ENCODE measurements at regions not wholly inside any gene's neighbourhood (a gene's known extent, or its start where the extent isn't known, plus 50 kb on each side); places are given as distances from the start of the nearest gene placed in this dataset.

DNA sequence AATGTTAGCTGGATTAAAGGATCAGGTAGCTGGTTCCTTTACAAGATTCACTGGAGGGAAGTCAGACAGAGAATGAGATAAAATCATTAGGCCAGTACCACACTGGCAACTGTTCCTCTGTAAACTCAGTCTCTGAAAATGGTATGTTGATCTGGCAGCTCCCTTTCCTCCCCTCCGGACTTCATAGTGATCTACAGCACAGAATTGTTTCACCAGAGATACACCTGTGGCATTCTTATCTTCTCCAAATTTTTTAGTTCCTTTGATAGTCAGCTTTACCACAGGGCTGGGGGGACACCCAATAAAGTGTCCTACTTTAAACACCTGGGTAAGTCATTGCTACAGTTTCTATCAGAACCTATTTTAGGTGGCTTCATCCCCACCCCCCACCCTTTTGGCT, 304.3 kb upstream of the KCNH8 start:
- Mint-ChIP-seq H3K27me3 (ENCODE audit: low read depth in 2 of 2) (peaks cover 0 to 3% of the 10 kb centered on the region in 2 donors), H3K9me3 (no peaks in the 10 kb centered on the region), H3K36me3 (no peaks in the 10 kb centered on the region), H3K27ac (no peak overlapping the region), H3K4me3 (no peak overlapping the region), H3K4me1 (peaks cover 0 to 5% of the 10 kb centered on the region in 2 donors)
- no peak for DNase-seq
- Histone ChIP-seq H3K4me1 (ENCODE audit: control insufficient read depth, insufficient read depth, low read length) (no peaks in the 10 kb centered on the region), H3K9me3 (ENCODE audit: control insufficient read depth, insufficient read depth, low read length) (no peaks in the 10 kb centered on the region), H3K27me3 (ENCODE audit: control insufficient read depth, insufficient read depth, low read length) (no peaks in the 10 kb centered on the region), H3K27ac (ENCODE audit: low read length) (no peak overlapping the region), H3K4me3 (ENCODE audit: low read length) (no peak overlapping the region), H3K36me3 (ENCODE audit: control insufficient read depth, insufficient read depth, low read length) (no peaks in the 10 kb centered on the region)
- WGBS (ENCODE audit: insufficient coverage) = 37% methylated on average over 1 of the region's 1 CpG
- ATAC-seq = no peak
- TF ChIP-seq, protein P1, sequence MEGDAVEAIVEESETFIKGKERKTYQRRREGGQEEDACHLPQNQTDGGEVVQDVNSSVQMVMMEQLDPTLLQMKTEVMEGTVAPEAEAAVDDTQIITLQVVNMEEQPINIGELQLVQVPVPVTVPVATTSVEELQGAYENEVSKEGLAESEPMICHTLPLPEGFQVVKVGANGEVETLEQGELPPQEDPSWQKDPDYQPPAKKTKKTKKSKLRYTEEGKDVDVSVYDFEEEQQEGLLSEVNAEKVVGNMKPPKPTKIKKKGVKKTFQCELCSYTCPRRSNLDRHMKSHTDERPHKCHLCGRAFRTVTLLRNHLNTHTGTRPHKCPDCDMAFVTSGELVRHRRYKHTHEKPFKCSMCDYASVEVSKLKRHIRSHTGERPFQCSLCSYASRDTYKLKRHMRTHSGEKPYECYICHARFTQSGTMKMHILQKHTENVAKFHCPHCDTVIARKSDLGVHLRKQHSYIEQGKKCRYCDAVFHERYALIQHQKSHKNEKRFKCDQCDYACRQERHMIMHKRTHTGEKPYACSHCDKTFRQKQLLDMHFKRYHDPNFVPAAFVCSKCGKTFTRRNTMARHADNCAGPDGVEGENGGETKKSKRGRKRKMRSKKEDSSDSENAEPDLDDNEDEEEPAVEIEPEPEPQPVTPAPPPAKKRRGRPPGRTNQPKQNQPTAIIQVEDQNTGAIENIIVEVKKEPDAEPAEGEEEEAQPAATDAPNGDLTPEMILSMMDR (IDR thresholded peaks at IDR 0.05) = no peak
- intact Hi-C loops (cut with micrococcal nuclease) = no loop called here

DNA sequence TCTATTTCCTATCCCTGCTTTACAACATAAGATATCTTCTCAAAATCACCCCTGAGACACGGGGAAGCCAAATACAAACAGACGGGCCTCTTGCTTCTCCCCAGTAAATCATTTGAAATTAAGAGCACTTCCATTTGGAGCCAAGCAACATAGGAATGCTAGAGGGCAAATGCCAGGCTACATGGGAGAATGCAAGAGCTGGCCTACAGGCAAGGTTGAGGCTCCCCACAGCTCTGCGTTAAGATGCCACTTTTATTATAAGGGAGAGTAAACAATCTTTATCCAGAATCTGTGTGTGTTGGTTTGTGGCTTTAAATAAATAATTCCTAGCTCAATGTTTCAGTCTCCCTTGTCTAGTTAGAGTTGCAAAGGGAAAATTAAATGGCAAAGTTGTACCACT, 305.1 kb upstream of the KCNH8 start:
- no peak for DNase-seq
- 82% methylated on average over 2 of the region's 3 CpGs for WGBS (ENCODE audit: insufficient coverage)
- no peak overlapping the region for H3K4me3 ChIP-seq (ENCODE audit: low read length)
- no peaks in the 10 kb centered on the region for H3K36me3 ChIP-seq (ENCODE audit: control insufficient read depth, insufficient read depth, low read length)
- TF ChIP-seq, protein P1 (IDR thresholded peaks at IDR 0.05) = no peak
- H3K27ac ChIP-seq (ENCODE audit: low read length) = no peak overlapping the region
- H3K9me3 ChIP-seq (ENCODE audit: control insufficient read depth, insufficient read depth, low read length) = no peaks in the 10 kb centered on the region
- no peaks in the 10 kb centered on the region for H3K36me3 Mint-ChIP-seq
- ATAC-seq = no peak
- intact Hi-C loops (cut with micrococcal nuclease) = no loop called here
- H3K27me3 ChIP-seq (ENCODE audit: control insufficient read depth, insufficient read depth, low read length) = no peaks in the 10 kb centered on the region
- H3K9me3 Mint-ChIP-seq = no peaks in the 10 kb centered on the region
- peaks cover 0 to 5% of the 10 kb centered on the region in 2 donors for H3K4me1 Mint-ChIP-seq
- peaks cover 0 to 11% of the 10 kb centered on the region in 2 donors for H3K27me3 Mint-ChIP-seq (ENCODE audit: low read depth in 2 of 2)
- no peak overlapping the region for H3K4me3 Mint-ChIP-seq
- no peak overlapping the region for H3K27ac Mint-ChIP-seq
- H3K4me1 ChIP-seq (ENCODE audit: control insufficient read depth, insufficient read depth, low read length) = no peaks in the 10 kb centered on the region

DNA sequence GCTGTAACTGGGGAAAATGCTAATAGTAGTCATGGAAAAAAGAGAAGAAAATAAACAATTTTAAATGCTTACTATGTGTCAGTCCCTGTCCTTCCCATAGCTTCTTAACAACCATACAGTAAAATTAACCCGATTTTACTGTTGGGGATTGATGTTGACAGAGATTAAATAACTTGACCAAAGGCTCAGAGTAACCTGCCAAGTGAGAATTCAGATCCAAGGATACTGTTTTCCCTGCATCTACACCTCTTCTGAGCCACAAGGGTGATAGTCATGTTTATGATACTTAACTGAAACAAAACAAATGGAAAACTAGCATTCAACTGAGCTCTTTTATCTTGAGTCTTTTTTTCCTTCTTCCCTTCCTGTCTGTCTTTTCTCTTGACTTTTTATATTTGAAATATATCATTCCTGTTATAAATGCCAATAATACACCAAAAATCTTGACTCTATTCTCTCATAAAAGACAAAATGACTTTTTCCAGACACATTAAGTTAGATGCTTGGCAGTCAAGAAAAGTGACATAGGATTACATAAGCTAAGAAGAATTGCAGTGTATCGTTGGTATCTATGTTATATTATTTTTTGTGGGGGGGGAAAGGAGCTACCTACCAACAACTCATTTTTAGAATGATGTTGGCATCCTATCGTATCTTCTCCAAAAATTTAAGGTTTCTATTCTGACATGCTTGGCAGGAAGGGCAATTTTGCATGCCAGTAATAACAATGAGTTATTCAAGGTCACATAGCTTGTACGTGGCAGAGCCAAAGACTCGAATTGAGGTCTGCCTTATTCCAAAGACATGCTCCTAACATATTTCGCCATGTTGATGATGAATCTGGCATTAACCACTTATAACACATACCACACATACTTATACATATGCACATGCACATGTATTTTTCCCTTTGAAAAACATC, 306.6 kb upstream of the KCNH8 start:
- WGBS (ENCODE audit: insufficient coverage) = 85% methylated on average over 4 of the region's 6 CpGs
- H3K27ac Mint-ChIP-seq = no peak overlapping the region
- intact Hi-C loops (cut with micrococcal nuclease) = no loop called here

More for the DNA sequence above, 306.6 kb upstream of the KCNH8 start:
- Mint-ChIP-seq H3K9me3 (no peaks in the 10 kb centered on the region), H3K27me3 (ENCODE audit: low read depth in 2 of 2) (peaks cover 0 to 12% of the 10 kb centered on the region in 2 donors), H3K4me1 (peaks cover 0 to 5% of the 10 kb centered on the region in 2 donors), H3K36me3 (no peaks in the 10 kb centered on the region), H3K4me3 (no peak overlapping the region)
- DNase-seq (no peak), ATAC-seq (no peak)
- Histone ChIP-seq H3K4me3 (ENCODE audit: low read length) (no peak overlapping the region), H3K27ac (ENCODE audit: low read length) (no peak overlapping the region), H3K9me3 (ENCODE audit: control insufficient read depth, insufficient read depth, low read length) (no peaks in the 10 kb centered on the region), H3K27me3 (ENCODE audit: control insufficient read depth, insufficient read depth, low read length) (no peaks in the 10 kb centered on the region), H3K36me3 (ENCODE audit: control insufficient read depth, insufficient read depth, low read length) (no peaks in the 10 kb centered on the region), H3K4me1 (ENCODE audit: control insufficient read depth, insufficient read depth, low read length) (no peaks in the 10 kb centered on the region)
- TF ChIP-seq, protein P1 (IDR thresholded peaks at IDR 0.05) = no peak
